RWPE1 (cell line): ENCODE measurements at regions not wholly inside any gene's neighbourhood (a gene's known extent, or its start where the extent isn't known, plus 50 kb on each side); places are given as distances from the start of the nearest gene placed in this dataset.
"Not testable (repeated sequence)": the region's sequence is repeated elsewhere in the genome, so short reads cannot be mapped to it uniquely, and the experiment has no call there.

Experiments used
- CTCF ChIA-PET: fragments of 350-600 bp; sonication (Branson Sonifier 250); formaldehyde crosslinking; extraction: SDS; loops from one replicate; lab custom pipeline; 2021; lab: Yijun Ruan, JAX
- POLR2A ChIA-PET: fragments of 400-600 bp; formaldehyde crosslinking; extraction: SDS; loops from one replicate; lab custom pipeline; 2020; ENCODE audit warnings: antibody characterized with exemption; ENCODE audit not compliant: low non-redundant PET; lab: Yijun Ruan, JAX
- DNase-seq: peaks from one replicate; pipeline ENCODE4 v3.0.0; 2012; ENCODE audit warnings: low spot score
- H3K27ac ChIP-seq: fragments of 450-650 bp; 2 replicates; pipeline ENCODE4 v1.5.1; 2017
- CTCF ChIP-seq: fragments of 450-650 bp; conservative IDR thresholded peaks from 2 replicates; pipeline ENCODE4 v1.5.1; 2017; ENCODE audit warnings: low read depth, mild to moderate bottlenecking

- ChIA-PET CTCF (no interaction called here), POLR2A (no interaction called here)
- DNase-seq, result no peak
- TF ChIP-seq CTCF, result no peak
- peak overlapping the region; percentile 96 for H3K27ac ChIP-seq
Measured at GRCh38 chr2:224220586-224221255, 181.2 kb downstream of the FAM124B start.

GRCh38 chr2:224219781-224220180, 180.7 kb upstream of the SERPINE2 start:
- TF ChIP-seq CTCF, result no peak
- no peak overlapping the region for H3K27ac ChIP-seq
- ChIA-PET POLR2A (no interaction called here), CTCF (no interaction called here)
- DNase-seq, result no peak

- H3K27ac ChIP-seq, result no peak overlapping the region
- ChIA-PET CTCF (no interaction called here), POLR2A (no interaction called here)
- no peak for DNase-seq
- TF ChIP-seq CTCF, result no peak
Measured at GRCh38 chr2:224217962-224218347, 178.9 kb upstream of the SERPINE2 start.

- CTCF ChIA-PET, result interaction anchor here (0.6 kb wide), 1 partner anchor 261 kb away, joined by 4 read pairs; no protein-coding TSS in a partner anchor
- no peak for TF ChIP-seq CTCF
Measured at GRCh38 chr2:224217233-224217961, 178.3 kb upstream of the SERPINE2 start.

GRCh38 chr2:224215611-224216010, 176.5 kb upstream of the SERPINE2 start:
- H3K27ac ChIP-seq, POLR2A ChIA-PET, DNase-seq: not testable (repeated sequence)
- CTCF ChIA-PET, result interaction anchor here (0.6 kb wide), 1 partner anchor 35 kb away, joined by 3 read pairs; no protein-coding TSS in a partner anchor

More at GRCh38 chr2:224217233-224217961, 178.3 kb upstream of the SERPINE2 start:
- DNase-seq, result no peak
- POLR2A ChIA-PET, result no interaction called here
- no peak overlapping the region for H3K27ac ChIP-seq

- CTCF ChIA-PET, result interaction anchor here (0.6 kb wide), 1 partner anchor 243 kb away, joined by 3 read pairs; no protein-coding TSS in a partner anchor
- no peak for TF ChIP-seq CTCF
- POLR2A ChIA-PET, result no interaction called here
- no peak overlapping the region for H3K27ac ChIP-seq
- no peak for DNase-seq
Measured at GRCh38 chr2:224213396-224213795, 174.3 kb upstream of the SERPINE2 start.

GRCh38 chr2:224211791-224212190, 172.7 kb upstream of the SERPINE2 start:
- no peak overlapping the region for H3K27ac ChIP-seq
- CTCF ChIA-PET, result no interaction called here
- POLR2A ChIA-PET, result no interaction called here

More at GRCh38 chr2:224211791-224212190, 172.7 kb upstream of the SERPINE2 start:
- no peak for DNase-seq
- TF ChIP-seq CTCF, result no peak
